PFSK-1 (cell line): ENCODE measurements at regions not wholly inside any gene's neighbourhood (a gene's known extent, or its start where the extent isn't known, plus 50 kb on each side); places are given as distances from the start of the nearest gene placed in this dataset.

ENCODE experiments used
- FOXP2 ChIP-seq: optimal IDR thresholded peaks from 2 replicates; pipeline ENCODE3; 2011; ENCODE audit warnings: borderline replicate concordance, control low read depth, inconsistent platforms; ENCODE audit not compliant: insufficient read depth; ENCODE audit errors: extremely low read length, extremely low read depth
- POLR2AphosphoS5 ChIP-seq: IDR thresholded peaks from 2 replicates; pipeline ENCODE4 v1.6.1; 2012; ENCODE audit warnings: low read depth, mild to moderate bottlenecking, control low read depth, low read length, moderate library complexity
- REST ChIP-seq, 2 experiments: IDR thresholded peaks; 2 replicates each; pipeline versions ENCODE4 v1.6.1 to v1.8.0; 2011 to 2012; ENCODE audit warnings: low read depth in 2 of 2, low read length in 2 of 2, control low read depth in 1 of 2, inconsistent platforms in 1 of 2, mild to moderate bottlenecking in 1 of 2, moderate library complexity in 1 of 2; ENCODE audit not compliant: insufficient read depth in 1 of 2
- SIN3A ChIP-seq: IDR thresholded peaks from 2 replicates; pipeline ENCODE4 v1.6.1; 2012; ENCODE audit warnings: mild to moderate bottlenecking, low read length, moderate library complexity, borderline replicate concordance; ENCODE audit not compliant: insufficient read depth
- TAF1 ChIP-seq: IDR thresholded peaks from 2 replicates; pipeline ENCODE4 v1.6.1; 2012; ENCODE audit warnings: low read length, control low read depth, borderline replicate concordance; ENCODE audit not compliant: insufficient read depth

GRCh38 chr20:17799575-17800227 is 99.9 kb downstream of the BANF2 start:
- TF ChIP-seq POLR2AphosphoS5 = no peak
- no peak for TF ChIP-seq REST (IDR thresholded peaks at IDR 0.05; ENCODE audit: insufficient read depth in 1 of 2, low read depth in 2 of 2, low read length in 2 of 2)
- TF ChIP-seq SIN3A = no peak
- TF ChIP-seq TAF1 = no peak
- no peak for TF ChIP-seq FOXP2
